ENCODE measurements at regions not wholly inside any gene's neighbourhood (a gene's known extent, or its start where the extent isn't known, plus 50 kb on each side); places are given as distances from the start of the nearest gene placed in this dataset.

DNA sequence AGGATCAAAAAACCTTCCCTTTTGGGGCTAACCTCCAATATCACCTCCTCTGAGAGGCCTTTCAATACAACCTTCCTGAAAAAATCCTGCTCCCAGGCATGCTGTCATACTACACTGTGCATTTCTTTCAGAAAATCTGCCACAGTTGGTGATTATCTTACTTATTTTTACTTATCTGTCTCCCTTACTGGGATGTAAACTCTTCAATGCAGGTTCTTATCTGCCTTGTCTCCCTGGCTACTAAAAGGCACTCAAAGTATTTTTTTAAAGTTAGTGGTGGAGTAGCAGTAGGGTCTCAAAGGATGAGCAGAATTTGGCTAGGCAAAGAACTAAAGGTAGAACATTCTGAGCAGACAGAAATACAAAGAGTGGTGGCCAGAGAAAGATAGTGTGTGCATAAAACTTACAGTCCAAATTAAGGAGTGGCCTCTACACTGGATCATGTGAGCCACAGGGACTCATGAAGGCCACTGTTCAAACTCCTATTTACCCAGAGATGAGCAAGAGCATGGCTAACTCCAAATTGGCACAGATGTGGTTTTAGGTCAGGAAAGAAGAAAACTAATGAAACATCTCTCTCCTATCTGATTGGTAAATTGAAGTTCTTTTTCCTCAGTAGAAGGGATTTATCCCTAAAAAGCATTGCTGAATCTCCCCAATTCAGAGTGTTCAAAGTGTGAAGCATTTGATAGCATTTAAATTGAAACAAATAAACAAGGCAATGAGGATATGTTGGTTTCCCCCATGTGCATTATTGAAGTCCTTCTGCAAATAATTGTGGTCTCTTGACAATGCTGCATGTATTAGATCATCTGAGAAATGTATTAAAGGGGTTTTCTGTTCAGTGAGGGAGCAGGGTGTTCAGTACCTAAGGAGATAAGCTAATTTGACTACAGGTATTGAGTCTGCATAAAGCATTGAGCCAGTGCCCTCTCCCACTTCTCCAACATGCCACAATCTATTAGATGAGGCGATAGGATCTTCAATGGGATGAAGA lies 285.5 kb downstream of the MREG start (continued):
- TF ChIP-seq, protein P1, sequence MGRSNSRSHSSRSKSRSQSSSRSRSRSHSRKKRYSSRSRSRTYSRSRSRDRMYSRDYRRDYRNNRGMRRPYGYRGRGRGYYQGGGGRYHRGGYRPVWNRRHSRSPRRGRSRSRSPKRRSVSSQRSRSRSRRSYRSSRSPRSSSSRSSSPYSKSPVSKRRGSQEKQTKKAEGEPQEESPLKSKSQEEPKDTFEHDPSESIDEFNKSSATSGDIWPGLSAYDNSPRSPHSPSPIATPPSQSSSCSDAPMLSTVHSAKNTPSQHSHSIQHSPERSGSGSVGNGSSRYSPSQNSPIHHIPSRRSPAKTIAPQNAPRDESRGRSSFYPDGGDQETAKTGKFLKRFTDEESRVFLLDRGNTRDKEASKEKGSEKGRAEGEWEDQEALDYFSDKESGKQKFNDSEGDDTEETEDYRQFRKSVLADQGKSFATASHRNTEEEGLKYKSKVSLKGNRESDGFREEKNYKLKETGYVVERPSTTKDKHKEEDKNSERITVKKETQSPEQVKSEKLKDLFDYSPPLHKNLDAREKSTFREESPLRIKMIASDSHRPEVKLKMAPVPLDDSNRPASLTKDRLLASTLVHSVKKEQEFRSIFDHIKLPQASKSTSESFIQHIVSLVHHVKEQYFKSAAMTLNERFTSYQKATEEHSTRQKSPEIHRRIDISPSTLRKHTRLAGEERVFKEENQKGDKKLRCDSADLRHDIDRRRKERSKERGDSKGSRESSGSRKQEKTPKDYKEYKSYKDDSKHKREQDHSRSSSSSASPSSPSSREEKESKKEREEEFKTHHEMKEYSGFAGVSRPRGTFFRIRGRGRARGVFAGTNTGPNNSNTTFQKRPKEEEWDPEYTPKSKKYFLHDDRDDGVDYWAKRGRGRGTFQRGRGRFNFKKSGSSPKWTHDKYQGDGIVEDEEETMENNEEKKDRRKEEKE (IDR thresholded peaks at IDR 0.05): no peak
- no peak for TF ChIP-seq ZNF622 (IDR thresholded peaks at IDR 0.05)
- no peak for TF ChIP-seq CHD1 (IDR thresholded peaks at IDR 0.05; ENCODE audit: low read depth, low read length)
- no peak for TF ChIP-seq CBX3 (IDR thresholded peaks at IDR 0.05; ENCODE audit: borderline replicate concordance, low read depth)
- no peak for TF ChIP-seq JUND (IDR thresholded peaks at IDR 0.05; ENCODE audit: low read depth, low read length)
- TF ChIP-seq, protein P2, sequence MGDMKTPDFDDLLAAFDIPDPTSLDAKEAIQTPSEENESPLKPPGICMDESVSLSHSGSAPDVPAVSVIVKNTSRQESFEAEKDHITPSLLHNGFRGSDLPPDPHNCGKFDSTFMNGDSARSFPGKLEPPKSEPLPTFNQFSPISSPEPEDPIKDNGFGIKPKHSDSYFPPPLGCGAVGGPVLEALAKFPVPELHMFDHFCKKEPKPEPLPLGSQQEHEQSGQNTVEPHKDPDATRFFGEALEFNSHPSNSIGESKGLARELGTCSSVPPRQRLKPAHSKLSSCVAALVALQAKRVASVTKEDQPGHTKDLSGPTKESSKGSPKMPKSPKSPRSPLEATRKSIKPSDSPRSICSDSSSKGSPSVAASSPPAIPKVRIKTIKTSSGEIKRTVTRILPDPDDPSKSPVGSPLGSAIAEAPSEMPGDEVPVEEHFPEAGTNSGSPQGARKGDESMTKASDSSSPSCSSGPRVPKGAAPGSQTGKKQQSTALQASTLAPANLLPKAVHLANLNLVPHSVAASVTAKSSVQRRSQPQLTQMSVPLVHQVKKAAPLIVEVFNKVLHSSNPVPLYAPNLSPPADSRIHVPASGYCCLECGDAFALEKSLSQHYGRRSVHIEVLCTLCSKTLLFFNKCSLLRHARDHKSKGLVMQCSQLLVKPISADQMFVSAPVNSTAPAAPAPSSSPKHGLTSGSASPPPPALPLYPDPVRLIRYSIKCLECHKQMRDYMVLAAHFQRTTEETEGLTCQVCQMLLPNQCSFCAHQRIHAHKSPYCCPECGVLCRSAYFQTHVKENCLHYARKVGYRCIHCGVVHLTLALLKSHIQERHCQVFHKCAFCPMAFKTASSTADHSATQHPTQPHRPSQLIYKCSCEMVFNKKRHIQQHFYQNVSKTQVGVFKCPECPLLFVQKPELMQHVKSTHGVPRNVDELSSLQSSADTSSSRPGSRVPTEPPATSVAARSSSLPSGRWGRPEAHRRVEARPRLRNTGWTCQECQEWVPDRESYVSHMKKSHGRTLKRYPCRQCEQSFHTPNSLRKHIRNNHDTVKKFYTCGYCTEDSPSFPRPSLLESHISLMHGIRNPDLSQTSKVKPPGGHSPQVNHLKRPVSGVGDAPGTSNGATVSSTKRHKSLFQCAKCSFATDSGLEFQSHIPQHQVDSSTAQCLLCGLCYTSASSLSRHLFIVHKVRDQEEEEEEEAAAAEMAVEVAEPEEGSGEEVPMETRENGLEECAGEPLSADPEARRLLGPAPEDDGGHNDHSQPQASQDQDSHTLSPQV (IDR thresholded peaks at IDR 0.05): no peak
- TF ChIP-seq TCF12 (IDR thresholded peaks at IDR 0.05; ENCODE audit: low read depth, low read length): no peak
- no peak for TF ChIP-seq POLR2A (IDR thresholded peaks at IDR 0.05; ENCODE audit: low read depth, low read length)
- TF ChIP-seq HDGF (IDR thresholded peaks at IDR 0.05): no peak
- no peak for TF ChIP-seq YBX1 (IDR thresholded peaks at IDR 0.05)
- no peak for TF ChIP-seq ZBED1 (IDR thresholded peaks at IDR 0.05; ENCODE audit: borderline replicate concordance)
